ENCODE measurements at regions not wholly inside any gene's neighbourhood (a gene's known extent, or its start where the extent isn't known, plus 50 kb on each side); places are given as distances from the start of the nearest gene placed in this dataset.
"Not testable (repeated sequence)": the region's sequence is repeated elsewhere in the genome, so short reads cannot be mapped to it uniquely, and the experiment has no call there.

- DNase-seq: no peak
Observed at GRCh38 chr12:102653406-102653805, 173.0 kb upstream of the IGF1 start.

GRCh38 chr12:102652645-102653313 is 172.4 kb upstream of the IGF1 start:
- DNase-seq: no peak

GRCh38 chr12:102645968-102646367 is 165.6 kb upstream of the IGF1 start:
- DNase-seq: no peak

- DNase-seq: no peak
Observed at GRCh38 chr12:102643879-102644575, 163.7 kb upstream of the IGF1 start.

GRCh38 chr12:102642199-102642598 is 161.8 kb upstream of the IGF1 start:
- no peak for DNase-seq

- DNase-seq: not testable (repeated sequence)
Observed at GRCh38 chr12:102640658-102641057, 160.3 kb upstream of the IGF1 start.

GRCh38 chr12:102638777-102639176 is 158.4 kb upstream of the IGF1 start:
- no peak for DNase-seq

- DNase-seq: no peak
Observed at GRCh38 chr12:102633981-102634605, 153.7 kb upstream of the IGF1 start.

- DNase-seq: no peak
Observed at GRCh38 chr12:102631274-102631673, 150.9 kb upstream of the IGF1 start.

- DNase-seq: no peak
Observed at GRCh38 chr12:102629262-102629888, 149.0 kb upstream of the IGF1 start.

GRCh38 chr12:102625819-102626218 is 145.5 kb upstream of the IGF1 start:
- no peak for DNase-seq

GRCh38 chr12:102622618-102623017 is 142.3 kb upstream of the IGF1 start:
- no peak for DNase-seq

- DNase-seq: no peak
Observed at GRCh38 chr12:102618197-102618877, 138.0 kb upstream of the IGF1 start.

- no peak for DNase-seq
Observed at GRCh38 chr12:102616692-102617091, 136.3 kb upstream of the IGF1 start.

GRCh38 chr12:102611995-102612394 is 131.6 kb upstream of the IGF1 start:
- DNase-seq: no peak

GRCh38 chr12:102609996-102610395 is 129.6 kb upstream of the IGF1 start:
- DNase-seq: no peak

GRCh38 chr12:102603021-102603420 is 122.7 kb upstream of the IGF1 start:
- no peak for DNase-seq

GRCh38 chr12:102602521-102602920 is 122.2 kb upstream of the IGF1 start:
- no peak for DNase-seq

GRCh38 chr12:102601621-102602020 is 121.3 kb upstream of the IGF1 start:
- DNase-seq: no peak

- no peak for DNase-seq
Observed at GRCh38 chr12:102596687-102597086, 116.3 kb upstream of the IGF1 start.

GRCh38 chr12:102596031-102596430 is 115.7 kb upstream of the IGF1 start:
- DNase-seq: no peak

GRCh38 chr12:102595315-102595714 is 115.0 kb upstream of the IGF1 start:
- no peak for DNase-seq

GRCh38 chr12:102593134-102593533 is 112.8 kb upstream of the IGF1 start:
- no peak for DNase-seq
